HG02870 (cell line): ENCODE measurements at regions not wholly inside any gene's neighbourhood (a gene's known extent, or its start where the extent isn't known, plus 50 kb on each side); places are given as distances from the start of the nearest gene placed in this dataset.
"Not testable (repeated sequence)": the region's sequence is repeated elsewhere in the genome, so short reads cannot be mapped to it uniquely, and the experiment has no call there.

ENCODE experiments used
- ATAC-seq: cut with Tn5 transposase; IDR thresholded peaks from one replicate; pipeline ENCODE4 v1.9.1; 2021; ENCODE audit warnings: mild to moderate bottlenecking, moderate library complexity; ENCODE audit not compliant: unreplicated experiment

DNA sequence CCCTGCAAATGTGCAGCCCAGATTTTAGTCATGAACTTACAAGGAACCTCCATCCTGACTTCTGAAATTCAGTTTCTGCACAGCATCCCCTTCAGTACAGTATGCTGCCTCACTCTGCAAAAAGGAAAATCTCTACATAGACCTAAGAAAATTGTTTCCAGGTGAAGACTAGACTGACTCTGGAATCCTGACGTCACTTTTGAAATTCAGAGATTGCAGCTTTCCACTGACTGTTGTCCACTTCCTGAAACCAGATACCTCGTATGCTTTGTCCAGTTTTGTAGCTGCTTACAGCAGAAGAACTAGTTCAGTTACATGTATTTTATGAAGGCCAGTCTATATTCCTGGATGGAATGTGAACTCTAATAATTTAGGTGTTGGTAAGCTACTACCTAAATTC, 629.3 kb upstream of the ST8SIA4 start:
- no peak for ATAC-seq

GRCh38 chr5:101531026-101531425, 627.9 kb upstream of the ST8SIA4 start:
- no peak for ATAC-seq

DNA sequence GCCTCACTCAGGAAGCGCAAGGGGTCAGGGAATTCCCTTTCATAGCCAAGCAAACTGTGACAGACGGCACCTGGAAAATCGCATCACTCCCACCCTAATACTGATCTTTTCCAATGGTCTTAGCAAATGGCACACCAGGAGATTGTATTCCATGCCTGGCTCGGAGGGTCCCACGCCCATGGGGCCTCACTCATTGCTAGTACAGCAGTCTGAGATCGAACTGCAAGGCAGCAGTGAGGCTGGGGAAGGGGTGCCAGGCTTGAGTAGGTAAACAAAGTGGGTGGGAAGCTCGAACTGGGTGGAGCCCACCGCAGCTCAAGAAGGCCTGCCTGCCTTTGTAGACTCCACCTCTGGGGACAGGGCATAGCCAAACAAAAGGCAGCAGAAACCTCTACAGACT, 626.0 kb upstream of the ST8SIA4 start:
- ATAC-seq = not testable (repeated sequence)

GRCh38 chr5:101520417-101520816, 617.3 kb upstream of the ST8SIA4 start:
- no peak for ATAC-seq

GRCh38 chr5:101517795-101518194, 614.7 kb upstream of the ST8SIA4 start:
- no peak for ATAC-seq

GRCh38 chr5:101515721-101516120, 612.6 kb upstream of the ST8SIA4 start:
- no peak for ATAC-seq

- ATAC-seq = no peak
Observed at GRCh38 chr5:101505891-101506570, 602.9 kb upstream of the ST8SIA4 start.

- ATAC-seq = no peak
Observed at GRCh38 chr5:101482931-101483330, 579.8 kb upstream of the ST8SIA4 start.

GRCh38 chr5:101473483-101473882, 570.4 kb upstream of the ST8SIA4 start:
- ATAC-seq = no peak

GRCh38 chr5:101461455-101461854, 558.4 kb upstream of the ST8SIA4 start:
- ATAC-seq = no peak

- ATAC-seq = no peak
Observed at GRCh38 chr5:101458587-101458986, 555.5 kb upstream of the ST8SIA4 start.

- no peak for ATAC-seq
Observed at GRCh38 chr5:101455851-101456250, 552.8 kb upstream of the ST8SIA4 start.

DNA sequence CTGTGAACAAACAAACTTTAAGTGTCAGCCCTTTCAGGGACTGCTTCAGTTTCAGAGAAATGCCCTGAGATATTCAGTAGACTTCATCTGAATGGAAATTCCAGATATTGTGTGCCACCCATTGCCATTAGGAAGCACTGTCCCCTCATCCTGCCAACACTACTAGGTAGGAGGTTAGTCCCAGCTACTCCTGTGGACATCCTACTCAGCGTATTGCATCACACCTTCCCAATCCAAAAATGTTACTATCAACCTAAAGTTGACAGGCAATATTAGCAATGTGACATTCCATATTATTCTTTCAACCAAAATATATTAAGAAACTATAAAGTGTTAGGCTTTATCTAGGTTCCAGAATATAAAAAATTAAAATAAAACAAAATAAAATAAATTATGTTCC, 552.0 kb upstream of the ST8SIA4 start:
- no peak for ATAC-seq

GRCh38 chr5:101442281-101442680, 539.2 kb upstream of the ST8SIA4 start:
- not testable (repeated sequence) for ATAC-seq

GRCh38 chr5:101440173-101440572, 537.1 kb upstream of the ST8SIA4 start:
- ATAC-seq = no peak

GRCh38 chr5:101437351-101437750, 534.3 kb upstream of the ST8SIA4 start:
- no peak for ATAC-seq

DNA sequence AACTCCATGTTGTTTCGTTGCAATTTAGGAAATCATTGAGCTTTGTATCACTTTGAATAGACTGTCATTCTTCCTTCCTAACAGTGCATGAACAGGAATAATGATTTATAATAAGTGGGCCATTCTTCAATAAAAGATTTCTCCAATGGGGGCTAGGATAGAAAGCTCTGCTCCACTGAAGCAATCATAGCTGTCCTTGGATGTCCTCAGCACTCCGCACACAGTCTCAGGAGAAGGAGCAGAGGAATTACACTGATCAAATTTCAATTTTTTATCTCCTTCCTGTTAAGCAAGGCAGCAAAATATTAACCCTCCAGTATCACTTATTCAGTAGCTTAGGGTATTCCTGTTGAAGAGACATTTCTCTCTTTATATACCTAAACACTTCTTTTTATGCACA, 532.7 kb upstream of the ST8SIA4 start:
- ATAC-seq = no peak

GRCh38 chr5:101431201-101431600, 528.1 kb upstream of the ST8SIA4 start:
- ATAC-seq = no peak

DNA sequence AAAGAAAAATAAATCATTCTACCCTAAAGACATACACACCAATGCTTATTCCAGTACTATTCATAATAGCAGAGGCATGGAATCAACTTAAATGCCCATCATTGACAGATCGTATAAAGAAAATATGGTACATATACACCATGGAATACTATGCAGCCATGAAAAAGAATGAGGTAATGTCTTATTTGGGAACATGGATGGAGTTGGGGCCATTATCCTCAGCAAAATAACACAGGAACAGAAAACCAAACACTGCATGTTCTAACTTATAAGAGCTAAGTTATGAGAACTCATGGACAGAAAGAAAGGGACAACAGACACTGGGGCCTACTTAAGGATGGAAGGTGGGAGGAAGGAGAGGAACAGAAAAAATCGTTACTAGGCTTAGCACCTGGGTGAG, 527.5 kb upstream of the ST8SIA4 start:
- no peak for ATAC-seq

DNA sequence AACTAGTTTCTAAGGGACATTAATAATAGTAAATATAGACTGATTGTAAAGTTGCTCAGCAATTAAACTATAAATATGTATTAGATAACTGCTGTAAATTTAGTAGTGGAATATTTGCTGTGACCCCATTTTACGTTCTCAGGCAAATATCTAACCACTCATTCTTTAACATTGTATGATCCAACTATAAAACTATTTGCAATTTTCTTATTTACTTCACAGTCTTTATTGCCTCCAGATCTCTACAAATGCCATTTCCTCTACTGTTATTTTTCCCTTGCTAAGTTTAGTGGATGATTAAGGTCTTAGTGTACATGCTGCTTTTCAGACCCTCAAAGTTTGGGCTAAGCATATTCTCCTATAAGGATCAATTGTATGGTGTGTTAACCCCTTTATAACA, 526.2 kb upstream of the ST8SIA4 start:
- ATAC-seq = no peak

- no peak for ATAC-seq
Observed at GRCh38 chr5:101425339-101425859, 522.3 kb upstream of the ST8SIA4 start.

DNA sequence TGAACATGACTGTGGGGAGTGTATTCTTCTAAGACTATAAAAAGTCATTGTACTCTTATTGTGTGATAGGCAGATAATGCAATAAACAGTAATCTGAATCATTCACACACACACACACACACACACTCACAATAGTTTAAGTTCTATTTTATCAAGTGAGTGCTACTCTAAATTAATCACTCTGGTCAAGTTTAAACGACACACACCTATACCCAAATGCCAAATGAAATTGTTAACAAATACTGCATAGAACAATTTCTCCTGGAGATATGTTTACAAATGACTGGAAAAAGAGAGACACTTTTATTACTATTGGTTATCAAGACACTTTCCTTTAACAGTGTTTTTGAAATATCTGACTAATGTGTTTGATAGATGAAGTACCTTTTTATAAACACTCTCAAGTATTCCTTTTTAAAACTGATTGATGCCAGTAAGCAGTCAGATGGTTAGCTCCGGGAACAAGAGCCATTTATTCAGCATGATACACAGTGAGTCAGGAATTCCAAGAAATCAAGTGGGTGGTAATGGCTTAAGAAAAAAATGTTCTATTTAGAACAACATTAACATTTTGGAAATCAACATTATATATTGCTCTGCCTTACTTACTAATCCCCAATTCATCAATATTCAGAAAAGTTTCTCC, 521.6 kb upstream of the ST8SIA4 start:
- ATAC-seq = no peak

DNA sequence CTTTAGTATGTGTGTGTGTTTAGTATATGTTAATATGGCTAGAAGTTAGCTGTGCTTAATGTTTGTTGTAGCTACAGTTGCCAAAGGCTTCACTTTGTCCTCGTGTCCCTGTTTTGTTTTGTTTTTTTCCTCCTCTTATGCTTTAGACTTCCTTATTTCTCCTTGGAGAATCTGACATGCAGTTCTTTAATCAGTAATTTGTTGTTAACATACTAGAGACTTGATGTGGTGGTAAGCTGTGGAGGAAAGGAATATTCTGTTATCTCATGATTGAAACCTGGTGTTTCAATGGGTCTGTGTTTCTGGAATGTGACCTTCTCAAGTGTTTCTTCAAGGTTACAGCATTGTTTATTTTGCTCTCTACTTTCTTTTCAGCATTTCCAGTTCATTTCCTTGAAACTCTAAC, 515.6 kb upstream of the ST8SIA4 start:
- ATAC-seq = no peak
